ENCODE measurements at regions not wholly inside any gene's neighbourhood (a gene's known extent, or its start where the extent isn't known, plus 50 kb on each side); places are given as distances from the start of the nearest gene placed in this dataset.

DNA sequence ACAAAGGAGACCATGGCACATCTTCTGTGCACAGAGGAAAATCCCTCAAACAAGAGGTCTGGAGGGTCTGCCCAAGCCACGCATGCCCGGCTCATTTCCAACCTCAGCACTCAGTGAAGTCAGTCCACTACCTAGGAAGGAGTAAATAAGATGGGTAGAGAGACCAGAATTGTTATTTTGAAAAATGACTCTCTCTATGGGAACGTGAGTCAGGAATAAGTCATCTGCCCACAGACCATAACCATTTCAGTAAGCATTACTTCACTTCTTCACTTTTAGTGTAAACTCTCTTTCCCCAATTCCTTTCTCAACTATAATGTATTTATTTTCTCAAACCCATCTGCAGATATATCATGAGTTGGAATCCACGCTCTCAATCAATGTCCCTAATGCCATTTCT, 1039.9 kb upstream of the USP15 start:
- no peak for TF ChIP-seq EZH2phosphoT487 (IDR thresholded peaks at IDR 0.05; ENCODE audit: borderline replicate concordance, low read depth, low read length)
- TF ChIP-seq, protein P1, sequence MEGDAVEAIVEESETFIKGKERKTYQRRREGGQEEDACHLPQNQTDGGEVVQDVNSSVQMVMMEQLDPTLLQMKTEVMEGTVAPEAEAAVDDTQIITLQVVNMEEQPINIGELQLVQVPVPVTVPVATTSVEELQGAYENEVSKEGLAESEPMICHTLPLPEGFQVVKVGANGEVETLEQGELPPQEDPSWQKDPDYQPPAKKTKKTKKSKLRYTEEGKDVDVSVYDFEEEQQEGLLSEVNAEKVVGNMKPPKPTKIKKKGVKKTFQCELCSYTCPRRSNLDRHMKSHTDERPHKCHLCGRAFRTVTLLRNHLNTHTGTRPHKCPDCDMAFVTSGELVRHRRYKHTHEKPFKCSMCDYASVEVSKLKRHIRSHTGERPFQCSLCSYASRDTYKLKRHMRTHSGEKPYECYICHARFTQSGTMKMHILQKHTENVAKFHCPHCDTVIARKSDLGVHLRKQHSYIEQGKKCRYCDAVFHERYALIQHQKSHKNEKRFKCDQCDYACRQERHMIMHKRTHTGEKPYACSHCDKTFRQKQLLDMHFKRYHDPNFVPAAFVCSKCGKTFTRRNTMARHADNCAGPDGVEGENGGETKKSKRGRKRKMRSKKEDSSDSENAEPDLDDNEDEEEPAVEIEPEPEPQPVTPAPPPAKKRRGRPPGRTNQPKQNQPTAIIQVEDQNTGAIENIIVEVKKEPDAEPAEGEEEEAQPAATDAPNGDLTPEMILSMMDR (conservative IDR thresholded peaks at IDR 0.05; ENCODE audit: low read length), result no peak

Data from OCI-LY7 (cell line).